Esophagus squamous epithelium (tissue), 5 donors: ENCODE measurements at regions not wholly inside any gene's neighbourhood (a gene's known extent, or its start where the extent isn't known, plus 50 kb on each side); places are given as distances from the start of the nearest gene placed in this dataset.

Source experiments
- DNase-seq: peaks from one replicate; lab custom pipeline; 2025; lab: John Stamatoyannopoulos, UW
- H3K27ac ChIP-seq, 4 donors: fragments of 200-600 bp; sonication (generic); one replicate each; pipeline ENCODE4 v1.5.1; 2016 to 2019; ENCODE audit warnings: mild to moderate bottlenecking in 1 of 4
- H3K27me3 ChIP-seq, 4 donors: fragments of 200-600 bp; sonication (generic); 1 replicate in 3 of 4; 2 replicates in 1 of 4; pipeline versions ENCODE4 v1.5.1 to v1.6.0; 2017 to 2021; ENCODE audit warnings: antibody characterized with exemption in 1 of 4
- H3K36me3 ChIP-seq, 3 donors: fragments of 200-600 bp; sonication (generic); one replicate each; pipeline ENCODE4 v1.5.1; 2016 to 2019
- H3K4me1 ChIP-seq, 3 donors: fragments of 200-600 bp; sonication (generic); one replicate each; pipeline ENCODE4 v1.5.1; 2017 to 2019
- H3K4me3 ChIP-seq, 4 donors: fragments of 200-600 bp; sonication (generic); 1 replicate in 3 of 4; 2 replicates in 1 of 4; pipeline ENCODE4 v1.5.1; 2016 to 2019; ENCODE audit warnings: mild to moderate bottlenecking in 2 of 4, moderate library complexity in 1 of 4
- H3K9me3 ChIP-seq, 3 donors: fragments of 200-600 bp; sonication (generic); one replicate each; pipeline ENCODE4 v1.5.1; 2016 to 2019
- POLR2A ChIP-seq, 4 donors: fragments of 450-650 bp; IDR thresholded peaks; one replicate each; pipeline ENCODE4 v1.6.1; 2017; ENCODE audit warnings: antibody characterized with exemption in 4 of 4, mild to moderate bottlenecking in 4 of 4, moderate library complexity in 3 of 4
- WGBS, 2 donors: methylation state at CpG; one replicate each; pipeline ENCODE4 v1.1.5; 2018; 5-methylcytosine and 5-hydroxymethylcytosine counted together
- intact Hi-C: fragments of 100-400 bp; cut with DNase I; formaldehyde crosslinking; loops from one replicate; pipeline ENCODE4 v1.15.0; 2022
- TF ChIP-seq, protein P1 (sequence below), 6 experiments: fragments of 450-650 bp in 4 of 6; fragments of 200-600 bp in 2 of 6; sonication (generic) in 2 of 6; IDR thresholded peaks; one replicate each; pipeline ENCODE4 v1.5.1; 2016 to 2019; ENCODE audit warnings: antibody characterized with exemption in 6 of 6, mild to moderate bottlenecking in 4 of 6, moderate library complexity in 4 of 6
- donor health status: DM: yes; HTN: yes; CAD: no.

DNA sequence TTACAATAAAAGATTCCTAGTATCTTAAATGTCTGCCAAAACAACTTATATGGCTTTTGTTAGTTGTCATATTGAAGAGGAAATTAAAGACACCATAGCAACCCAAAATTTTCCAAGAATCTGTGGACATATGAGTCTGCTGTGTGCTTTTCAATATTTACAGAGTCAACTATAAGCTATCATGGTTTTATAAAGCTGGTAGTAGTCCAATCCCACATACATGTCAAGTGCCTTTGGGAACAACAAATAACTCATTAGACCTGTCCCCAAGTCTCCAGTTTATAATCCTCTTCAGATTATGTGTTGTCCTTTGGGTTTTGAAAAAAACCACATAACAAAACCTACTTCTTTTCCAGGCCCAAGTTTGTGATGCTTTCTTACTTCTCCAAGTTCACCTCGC lies 293.8 kb upstream of the USP25 start:
- intact Hi-C loops, result no loop called here
- H3K4me3 ChIP-seq, result no peak overlapping the region
- no peak for DNase-seq
- WGBS, 2 donors, result 82 to 84% methylated on average over 1 of the region's 1 CpG
- no peak overlapping the region for H3K27ac ChIP-seq
- no peaks in the 10 kb centered on the region for H3K36me3 ChIP-seq
- H3K27me3 ChIP-seq, result no peaks in the 10 kb centered on the region
- H3K4me1 ChIP-seq, result no peaks in the 10 kb centered on the region
- no peak for TF ChIP-seq POLR2A (IDR thresholded peaks at IDR 0.05)
- TF ChIP-seq, protein P1, sequence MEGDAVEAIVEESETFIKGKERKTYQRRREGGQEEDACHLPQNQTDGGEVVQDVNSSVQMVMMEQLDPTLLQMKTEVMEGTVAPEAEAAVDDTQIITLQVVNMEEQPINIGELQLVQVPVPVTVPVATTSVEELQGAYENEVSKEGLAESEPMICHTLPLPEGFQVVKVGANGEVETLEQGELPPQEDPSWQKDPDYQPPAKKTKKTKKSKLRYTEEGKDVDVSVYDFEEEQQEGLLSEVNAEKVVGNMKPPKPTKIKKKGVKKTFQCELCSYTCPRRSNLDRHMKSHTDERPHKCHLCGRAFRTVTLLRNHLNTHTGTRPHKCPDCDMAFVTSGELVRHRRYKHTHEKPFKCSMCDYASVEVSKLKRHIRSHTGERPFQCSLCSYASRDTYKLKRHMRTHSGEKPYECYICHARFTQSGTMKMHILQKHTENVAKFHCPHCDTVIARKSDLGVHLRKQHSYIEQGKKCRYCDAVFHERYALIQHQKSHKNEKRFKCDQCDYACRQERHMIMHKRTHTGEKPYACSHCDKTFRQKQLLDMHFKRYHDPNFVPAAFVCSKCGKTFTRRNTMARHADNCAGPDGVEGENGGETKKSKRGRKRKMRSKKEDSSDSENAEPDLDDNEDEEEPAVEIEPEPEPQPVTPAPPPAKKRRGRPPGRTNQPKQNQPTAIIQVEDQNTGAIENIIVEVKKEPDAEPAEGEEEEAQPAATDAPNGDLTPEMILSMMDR (IDR thresholded peaks at IDR 0.05), result no peak
- H3K9me3 ChIP-seq, result no peaks in the 10 kb centered on the region

DNA sequence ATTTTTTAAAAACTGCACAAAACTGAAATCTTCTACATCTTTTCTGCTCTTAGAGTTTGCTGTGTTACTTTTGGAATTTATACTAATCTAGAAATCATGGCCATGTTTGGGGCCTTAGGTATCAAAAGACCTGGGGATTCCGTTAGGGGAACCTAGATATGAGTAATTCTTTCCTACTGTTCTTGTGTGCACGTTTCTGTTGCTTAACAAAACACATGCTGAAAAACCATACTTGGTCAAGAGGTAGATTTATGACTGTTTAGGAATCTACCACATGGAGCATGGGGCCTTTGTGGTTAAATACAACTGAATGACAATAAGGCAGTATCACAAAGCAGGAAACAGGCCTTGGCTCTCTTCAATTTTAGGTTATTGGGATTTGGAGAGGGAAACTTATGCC lies 291.9 kb upstream of the USP25 start:
- WGBS, 2 donors, result 21 to 33% methylated on average over 2 of the region's 2 CpGs
- TF ChIP-seq POLR2A (IDR thresholded peaks at IDR 0.05), result no peak
- TF ChIP-seq, protein P1 (IDR thresholded peaks at IDR 0.05), result no peak
- intact Hi-C loops, result no loop called here
- H3K9me3 ChIP-seq, result no peaks in the 10 kb centered on the region
- H3K4me3 ChIP-seq, result no peak overlapping the region
- H3K4me1 ChIP-seq, result peaks cover 0 to 5% (median 0%) of the 10 kb centered on the region in 3 donors
- no peaks in the 10 kb centered on the region for H3K36me3 ChIP-seq
- H3K27ac ChIP-seq, result no peak overlapping the region
- H3K27me3 ChIP-seq, result no peaks in the 10 kb centered on the region
- no peak for DNase-seq

DNA sequence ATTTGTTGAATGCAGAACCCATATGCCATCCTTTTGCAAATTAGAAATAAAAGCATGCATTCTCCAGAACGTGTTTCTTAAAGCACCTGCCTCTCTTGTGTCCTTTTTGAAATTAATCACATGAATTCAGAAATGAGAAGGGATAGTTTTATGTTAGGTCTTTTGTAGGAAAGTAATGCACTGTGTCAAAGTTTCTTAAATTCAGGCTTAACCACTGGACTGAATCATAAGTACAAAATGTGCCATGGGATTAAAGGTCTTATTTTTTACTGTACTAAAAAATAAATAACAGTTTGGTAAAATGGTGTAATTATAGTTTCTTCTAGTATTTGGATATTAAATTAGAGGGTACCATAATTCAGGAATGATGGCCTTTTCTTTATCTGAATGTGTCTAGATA lies 290.1 kb upstream of the USP25 start:
- DNase-seq, result no peak
- Histone ChIP-seq H3K27me3 (no peaks in the 10 kb centered on the region), H3K27ac (no peak overlapping the region), H3K4me1 (peaks cover 0 to 15% (median 0%) of the 10 kb centered on the region in 3 donors), H3K36me3 (no peaks in the 10 kb centered on the region), H3K9me3 (no peaks in the 10 kb centered on the region), H3K4me3 (no peak overlapping the region)
- intact Hi-C loops, result no loop called here
- WGBS, 2 donors, result 47 to 50% methylated on average over 1 of the region's 1 CpG
- no peak for TF ChIP-seq POLR2A (IDR thresholded peaks at IDR 0.05)
- TF ChIP-seq, protein P1 (IDR thresholded peaks at IDR 0.05), result no peak

DNA sequence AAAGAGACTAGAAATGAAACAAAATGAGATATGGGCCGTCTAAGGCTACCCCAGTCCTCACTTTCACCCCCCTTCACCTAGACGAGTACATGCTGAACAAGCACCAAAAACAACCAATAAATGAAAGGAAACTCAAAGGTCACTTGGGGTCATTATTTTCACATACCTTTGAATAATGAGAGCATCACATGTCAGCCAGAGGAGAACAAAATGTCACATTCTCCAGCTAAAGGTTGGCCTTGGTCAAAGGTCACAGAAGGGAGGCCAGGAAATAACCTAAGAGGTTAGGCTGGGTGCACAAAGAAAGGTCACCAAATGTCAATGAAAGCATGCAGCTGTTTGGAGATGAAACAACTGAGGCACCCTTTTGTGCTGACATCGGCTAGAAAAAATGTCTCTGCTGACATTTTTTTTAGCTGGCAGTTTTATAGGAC lies 288.7 kb upstream of the USP25 start:
- Histone ChIP-seq H3K4me3 (no peak overlapping the region), H3K36me3 (no peaks in the 10 kb centered on the region), H3K27ac (no peak overlapping the region), H3K4me1 (peaks cover 0 to 15% (median 0%) of the 10 kb centered on the region in 3 donors), H3K9me3 (no peaks in the 10 kb centered on the region), H3K27me3 (no peaks in the 10 kb centered on the region)
- intact Hi-C loops, result no loop called here
- DNase-seq, result no peak
- WGBS, 2 donors, result 52 to 56% methylated on average over 3 of the region's 3 CpGs
- no peak for TF ChIP-seq POLR2A (IDR thresholded peaks at IDR 0.05)
- TF ChIP-seq, protein P1 (IDR thresholded peaks at IDR 0.05), result no peak

DNA sequence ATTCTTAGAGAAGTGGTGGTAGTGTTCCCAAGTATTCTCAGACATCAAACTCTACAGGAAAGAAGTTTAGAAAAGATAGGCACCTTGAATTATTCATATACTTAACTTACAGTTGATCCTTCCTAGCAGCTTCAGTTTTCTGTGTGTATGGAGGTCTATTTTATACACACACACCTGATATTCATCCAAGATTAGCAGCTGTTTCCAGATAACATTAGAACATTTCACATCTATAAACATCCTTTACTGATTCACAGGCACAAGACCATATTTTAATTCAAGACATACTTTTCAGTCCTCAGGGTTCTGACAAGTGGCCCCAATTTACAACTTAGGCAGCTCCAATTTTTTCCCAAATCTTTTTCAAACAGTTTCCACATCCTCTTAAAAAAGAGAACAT lies 287.8 kb upstream of the USP25 start:
- Histone ChIP-seq H3K27ac (no peak overlapping the region), H3K36me3 (no peaks in the 10 kb centered on the region), H3K4me3 (no peak overlapping the region), H3K9me3 (no peaks in the 10 kb centered on the region), H3K4me1 (peaks cover 0 to 15% (median 0%) of the 10 kb centered on the region in 3 donors), H3K27me3 (no peaks in the 10 kb centered on the region)
- no peak for DNase-seq
- intact Hi-C loops, result no loop called here
- TF ChIP-seq, protein P1 (IDR thresholded peaks at IDR 0.05), result no peak
- TF ChIP-seq POLR2A (IDR thresholded peaks at IDR 0.05), result no peak
